Tibial nerve (tissue), 4 donors: ENCODE measurements at regions not wholly inside any gene's neighbourhood (a gene's known extent, or its start where the extent isn't known, plus 50 kb on each side); places are given as distances from the start of the nearest gene placed in this dataset.

Experiments
- DNase-seq, 2 donors: peaks; one replicate each; pipeline ENCODE4 v3.0.0-alpha.2; 2019; ENCODE audit warnings: low spot score in 2 of 2
- H3K27ac ChIP-seq, 4 donors: fragments of 200-600 bp; sonication (generic) in 3 of 4; one replicate each; pipeline ENCODE4 v1.5.1; 2017 to 2019; ENCODE audit warnings: mild to moderate bottlenecking in 1 of 4
- H3K27me3 ChIP-seq, 2 donors: fragments of 200-600 bp; sonication (generic) in 1 of 2; one replicate each; pipeline versions ENCODE4 v1.5.1 to v1.6.0; 2017 to 2019
- H3K36me3 ChIP-seq, 3 donors: fragments of 200-600 bp; sonication (generic); one replicate each; pipeline ENCODE4 v1.5.1; 2018 to 2019
- H3K4me1 ChIP-seq, 4 donors: fragments of 200-600 bp; sonication (generic) in 3 of 4; one replicate each; pipeline ENCODE4 v1.5.1; 2017 to 2019
- H3K4me3 ChIP-seq, 4 donors: fragments of 200-600 bp; sonication (generic) in 3 of 4; one replicate each; pipeline ENCODE4 v1.5.1; 2017 to 2019; ENCODE audit warnings: mild to moderate bottlenecking in 1 of 4, moderate library complexity in 1 of 4
- H3K9me3 ChIP-seq, 4 donors: fragments of 200-600 bp; sonication (generic) in 3 of 4; one replicate each; pipeline ENCODE4 v1.5.1; 2017 to 2019
- EP300 ChIP-seq, 2 donors: sonication (generic); formaldehyde crosslinking; IDR thresholded peaks; one replicate each; pipeline ENCODE4 v1.6.1; 2017; ENCODE audit warnings: antibody characterized with exemption in 2 of 2, mild to moderate bottlenecking in 1 of 2
- POLR2A ChIP-seq, 2 donors: fragments of 450-650 bp; IDR thresholded peaks; one replicate each; pipeline ENCODE4 v1.6.1; 2017; ENCODE audit warnings: antibody characterized with exemption in 2 of 2, mild to moderate bottlenecking in 2 of 2, moderate library complexity in 2 of 2
- WGBS, 2 donors: methylation state at CpG; one replicate each; pipeline ENCODE4 v1.1.5; 2018; 5-methylcytosine and 5-hydroxymethylcytosine counted together
- TF ChIP-seq, protein P1 (sequence below), 5 experiments: fragments of 200-600 bp in 3 of 5; fragments of 450-650 bp in 2 of 5; sonication (generic) in 3 of 5; IDR thresholded peaks; one replicate each; pipeline ENCODE4 v1.5.1; 2016 to 2019; ENCODE audit warnings: antibody characterized with exemption in 5 of 5, mild to moderate bottlenecking in 3 of 5, moderate library complexity in 2 of 5

- WGBS, 2 donors = 83 to 86% methylated on average over 5 of the region's 5 CpGs
- H3K9me3 ChIP-seq = peaks cover 0 to 8% (median 0%) of the 10 kb centered on the region in 4 donors
- DNase-seq = no peak
- H3K4me3 ChIP-seq = no peak overlapping the region
- TF ChIP-seq, protein P1, sequence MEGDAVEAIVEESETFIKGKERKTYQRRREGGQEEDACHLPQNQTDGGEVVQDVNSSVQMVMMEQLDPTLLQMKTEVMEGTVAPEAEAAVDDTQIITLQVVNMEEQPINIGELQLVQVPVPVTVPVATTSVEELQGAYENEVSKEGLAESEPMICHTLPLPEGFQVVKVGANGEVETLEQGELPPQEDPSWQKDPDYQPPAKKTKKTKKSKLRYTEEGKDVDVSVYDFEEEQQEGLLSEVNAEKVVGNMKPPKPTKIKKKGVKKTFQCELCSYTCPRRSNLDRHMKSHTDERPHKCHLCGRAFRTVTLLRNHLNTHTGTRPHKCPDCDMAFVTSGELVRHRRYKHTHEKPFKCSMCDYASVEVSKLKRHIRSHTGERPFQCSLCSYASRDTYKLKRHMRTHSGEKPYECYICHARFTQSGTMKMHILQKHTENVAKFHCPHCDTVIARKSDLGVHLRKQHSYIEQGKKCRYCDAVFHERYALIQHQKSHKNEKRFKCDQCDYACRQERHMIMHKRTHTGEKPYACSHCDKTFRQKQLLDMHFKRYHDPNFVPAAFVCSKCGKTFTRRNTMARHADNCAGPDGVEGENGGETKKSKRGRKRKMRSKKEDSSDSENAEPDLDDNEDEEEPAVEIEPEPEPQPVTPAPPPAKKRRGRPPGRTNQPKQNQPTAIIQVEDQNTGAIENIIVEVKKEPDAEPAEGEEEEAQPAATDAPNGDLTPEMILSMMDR (IDR thresholded peaks at IDR 0.05) = no peak
- TF ChIP-seq EP300 (IDR thresholded peaks at IDR 0.05) (no peak), POLR2A (IDR thresholded peaks at IDR 0.05) (no peak)
- no peaks in the 10 kb centered on the region for H3K36me3 ChIP-seq
- H3K4me1 ChIP-seq = no peaks in the 10 kb centered on the region
- peaks cover 0 to 5% of the 10 kb centered on the region in 2 donors for H3K27me3 ChIP-seq
- no peak overlapping the region for H3K27ac ChIP-seq
These were observed 81.1 kb upstream of the PUM3 start for GRCh38 chr9:2925016-2925415.

GRCh38 chr9:2924380-2924768 is 80.5 kb upstream of the PUM3 start:
- Histone ChIP-seq H3K9me3 (peaks cover 0 to 8% (median 0%) of the 10 kb centered on the region in 4 donors), H3K27ac (no peak overlapping the region), H3K27me3 (peaks cover 0 to 5% of the 10 kb centered on the region in 2 donors), H3K4me1 (no peaks in the 10 kb centered on the region), H3K4me3 (no peak overlapping the region), H3K36me3 (no peaks in the 10 kb centered on the region)
- no peak for TF ChIP-seq POLR2A (IDR thresholded peaks at IDR 0.05)
- no peak for DNase-seq
- WGBS, 2 donors = 77 to 80% methylated on average over 3 of the region's 3 CpGs

- Histone ChIP-seq H3K4me1 (no peaks in the 10 kb centered on the region), H3K27me3 (peaks cover 0 to 5% of the 10 kb centered on the region in 2 donors), H3K9me3 (peaks cover 0 to 8% (median 0%) of the 10 kb centered on the region in 4 donors), H3K36me3 (no peaks in the 10 kb centered on the region), H3K27ac (no peak overlapping the region), H3K4me3 (no peak overlapping the region)
- DNase-seq = no peak
- WGBS, 2 donors = 40 to 55% methylated on average over 6 of the region's 6 CpGs
- TF ChIP-seq POLR2A (IDR thresholded peaks at IDR 0.05) (no peak), EP300 (IDR thresholded peaks at IDR 0.05) (no peak)
- TF ChIP-seq, protein P1 (IDR thresholded peaks at IDR 0.05) = no peak
These were observed 80.0 kb upstream of the PUM3 start for GRCh38 chr9:2923766-2924379.

DNA sequence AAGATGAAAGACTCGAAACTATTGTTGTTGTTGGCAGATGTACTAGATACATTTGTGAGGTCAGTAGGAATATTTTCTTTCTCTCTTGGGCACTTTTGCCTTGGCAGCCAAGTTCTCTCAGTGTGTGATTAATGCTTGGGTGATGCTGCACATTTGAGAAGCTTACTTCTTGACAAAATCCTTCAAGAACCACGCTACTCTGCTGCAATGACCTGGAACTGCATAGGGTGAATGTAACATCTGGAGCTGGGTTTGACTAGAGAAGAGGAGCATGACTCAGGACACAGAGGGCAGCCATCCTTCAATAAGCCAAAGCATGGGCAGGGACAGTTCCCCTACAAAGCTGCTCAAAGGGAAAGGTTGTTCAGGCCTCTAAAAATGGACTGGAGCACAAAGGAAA is 75.5 kb upstream of the PUM3 start:
- no peak overlapping the region for H3K4me3 ChIP-seq
- no peaks in the 10 kb centered on the region for H3K36me3 ChIP-seq
- peaks cover 0 to 5% of the 10 kb centered on the region in 2 donors for H3K27me3 ChIP-seq
- 29 to 36% methylated on average over 2 of the region's 2 CpGs for WGBS, 2 donors
- DNase-seq = no peak
- TF ChIP-seq POLR2A (IDR thresholded peaks at IDR 0.05) (no peak), EP300 (IDR thresholded peaks at IDR 0.05) (no peak)
- TF ChIP-seq, protein P1 (IDR thresholded peaks at IDR 0.05) = no peak
- no peaks in the 10 kb centered on the region for H3K4me1 ChIP-seq
- H3K27ac ChIP-seq = no peak overlapping the region
- H3K9me3 ChIP-seq = no peaks in the 10 kb centered on the region

DNA sequence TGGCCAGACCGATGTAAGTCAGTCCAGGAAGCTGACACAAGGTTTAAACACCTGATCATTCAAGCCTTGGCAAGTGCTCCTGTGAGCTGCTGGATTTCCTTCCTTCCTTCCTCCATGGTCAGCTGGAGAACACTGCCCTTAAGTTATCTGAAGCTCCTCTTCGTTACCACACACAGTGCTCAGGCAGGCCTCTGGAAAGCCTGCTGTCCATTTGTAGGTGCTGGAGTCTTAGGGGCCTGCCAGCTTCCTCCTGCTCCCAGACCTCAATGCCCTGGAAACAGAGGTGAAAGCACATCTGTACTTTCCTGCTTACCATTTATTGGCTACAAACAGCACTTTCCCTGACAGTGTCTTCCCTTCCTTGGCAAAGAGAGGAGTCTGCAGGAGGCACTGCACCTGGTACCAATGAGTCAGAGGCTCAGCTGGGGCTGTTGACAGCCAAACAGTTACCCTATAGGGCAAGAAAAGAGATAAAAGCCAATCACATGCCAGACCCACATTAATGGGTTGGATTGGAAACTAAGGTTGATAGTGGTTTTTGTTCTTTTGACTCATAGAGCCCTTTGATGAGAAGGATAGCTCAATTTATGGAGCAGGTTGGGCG is 72.6 kb upstream of the PUM3 start:
- Histone ChIP-seq H3K4me3 (no peak overlapping the region), H3K9me3 (no peaks in the 10 kb centered on the region), H3K4me1 (no peaks in the 10 kb centered on the region), H3K27ac (no peak overlapping the region), H3K36me3 (no peaks in the 10 kb centered on the region), H3K27me3 (no peaks in the 10 kb centered on the region)
- WGBS, 2 donors = 66 to 67% methylated on average over 3 of the region's 3 CpGs
- no peak for DNase-seq
- no peak for TF ChIP-seq EP300 (IDR thresholded peaks at IDR 0.05)

GRCh38 chr9:2913026-2913425 is 69.1 kb upstream of the PUM3 start:
- no peaks in the 10 kb centered on the region for H3K36me3 ChIP-seq
- WGBS, 2 donors = 34 to 57% methylated on average over 2 of the region's 2 CpGs
- DNase-seq = no peak

More at GRCh38 chr9:2913026-2913425, 69.1 kb upstream of the PUM3 start:
- H3K4me1 ChIP-seq = no peaks in the 10 kb centered on the region
- H3K27ac ChIP-seq = no peak overlapping the region
- no peak overlapping the region for H3K4me3 ChIP-seq
- TF ChIP-seq, protein P1 (IDR thresholded peaks at IDR 0.05) = no peak
- TF ChIP-seq POLR2A (IDR thresholded peaks at IDR 0.05) (no peak), EP300 (IDR thresholded peaks at IDR 0.05) (no peak)
- no peaks in the 10 kb centered on the region for H3K27me3 ChIP-seq
- no peaks in the 10 kb centered on the region for H3K9me3 ChIP-seq
